GM23248 (cell line): ENCODE measurements at regions not wholly inside any gene's neighbourhood (a gene's known extent, or its start where the extent isn't known, plus 50 kb on each side); places are given as distances from the start of the nearest gene placed in this dataset.

Source experiments
- EZH2 ChIP-seq: fragments of 200-600 bp; sonication (generic); IDR thresholded peaks from 2 replicates; pipeline ENCODE4 v1.6.1; 2018; ENCODE audit warnings: antibody characterized with exemption, mild to moderate bottlenecking; ENCODE audit not compliant: insufficient read depth, poor library complexity, severe bottlenecking
- EZH2phosphoT487 ChIP-seq: fragments of 200-600 bp; sonication (generic); IDR thresholded peaks from 2 replicates; pipeline ENCODE4 v1.6.1; 2018; ENCODE audit warnings: antibody characterized with exemption, moderate library complexity, mild to moderate bottlenecking, low read depth; ENCODE audit not compliant: insufficient read depth

- TF ChIP-seq EZH2 (no peak), EZH2phosphoT487 (no peak)
Observed at GRCh38 chr14:29370024-29370423, 557.6 kb downstream of the PRKD1 start.
